SKM-1 (cell line): ENCODE measurements at regions not wholly inside any gene's neighbourhood (a gene's known extent, or its start where the extent isn't known, plus 50 kb on each side); places are given as distances from the start of the nearest gene placed in this dataset.

ENCODE experiments used
- DNase-seq: peaks from one replicate; lab custom pipeline; 2025; ENCODE audit not compliant: unreplicated experiment; lab: John Stamatoyannopoulos, UW

GRCh38 chr2:180662941-180663471, 317.4 kb upstream of the UBE2E3 start:
- DNase-seq, result no peak

GRCh38 chr2:180662521-180662920, 317.9 kb upstream of the UBE2E3 start:
- DNase-seq, result no peak

GRCh38 chr2:180661686-180662030, 318.7 kb upstream of the UBE2E3 start:
- DNase-seq, result no peak

GRCh38 chr2:180660881-180661685, 319.3 kb upstream of the UBE2E3 start:
- DNase-seq, result no peak

GRCh38 chr2:180660207-180660606, 320.2 kb upstream of the UBE2E3 start:
- DNase-seq, result no peak

GRCh38 chr2:180657054-180657453, 323.4 kb upstream of the UBE2E3 start:
- DNase-seq, result no peak

GRCh38 chr2:180656455-180656847, 324.0 kb upstream of the UBE2E3 start:
- no peak for DNase-seq

GRCh38 chr2:180655842-180656454, 324.5 kb upstream of the UBE2E3 start:
- no peak for DNase-seq

GRCh38 chr2:180655393-180655792, 325.0 kb upstream of the UBE2E3 start:
- no peak for DNase-seq

- no peak for DNase-seq
Measured at GRCh38 chr2:180653481-180653880, 326.9 kb upstream of the UBE2E3 start.

GRCh38 chr2:180652794-180653193, 327.6 kb upstream of the UBE2E3 start:
- DNase-seq, result no peak

GRCh38 chr2:180651596-180651995, 328.8 kb upstream of the UBE2E3 start:
- DNase-seq, result no peak

GRCh38 chr2:180647621-180648020, 332.8 kb upstream of the UBE2E3 start:
- DNase-seq, result no peak

- DNase-seq, result no peak
Measured at GRCh38 chr2:180647221-180647620, 333.2 kb upstream of the UBE2E3 start.

GRCh38 chr2:180646756-180647155, 333.6 kb upstream of the UBE2E3 start:
- no peak for DNase-seq

GRCh38 chr2:180644709-180645108, 335.7 kb upstream of the UBE2E3 start:
- DNase-seq, result no peak

GRCh38 chr2:180630756-180631155, 349.6 kb upstream of the UBE2E3 start:
- no peak for DNase-seq

GRCh38 chr2:180625006-180625844, 355.2 kb upstream of the UBE2E3 start:
- DNase-seq, result no peak

- no peak for DNase-seq
Measured at GRCh38 chr2:180621941-180622918, 358.2 kb upstream of the UBE2E3 start.

GRCh38 chr2:180621366-180621765, 359.0 kb upstream of the UBE2E3 start:
- DNase-seq, result no peak
